Retinal pigment epithelial cell (primary cell): ENCODE measurements at regions not wholly inside any gene's neighbourhood (a gene's known extent, or its start where the extent isn't known, plus 50 kb on each side); places are given as distances from the start of the nearest gene placed in this dataset.

Experiments used
- DNase-seq: peaks from one replicate; pipeline ENCODE4 v3.0.0-alpha.2; 2010; ENCODE audit warnings: low read depth
- H3K4me3 ChIP-seq: 2 replicates; pipeline ENCODE4 v1.5.1; 2011; ENCODE audit warnings: mild to moderate bottlenecking, low read length, control low read depth, moderate library complexity
- CTCF ChIP-seq: conservative IDR thresholded peaks from 2 replicates; pipeline ENCODE4 v1.5.1; 2011; ENCODE audit warnings: low read depth, low read length, control low read depth, inconsistent platforms

GRCh38 chr21:22438428-22439086 is 1440.3 kb downstream of the NCAM2 start:
- no peak for TF ChIP-seq CTCF
- no peak for DNase-seq
- no peak overlapping the region for H3K4me3 ChIP-seq

DNA sequence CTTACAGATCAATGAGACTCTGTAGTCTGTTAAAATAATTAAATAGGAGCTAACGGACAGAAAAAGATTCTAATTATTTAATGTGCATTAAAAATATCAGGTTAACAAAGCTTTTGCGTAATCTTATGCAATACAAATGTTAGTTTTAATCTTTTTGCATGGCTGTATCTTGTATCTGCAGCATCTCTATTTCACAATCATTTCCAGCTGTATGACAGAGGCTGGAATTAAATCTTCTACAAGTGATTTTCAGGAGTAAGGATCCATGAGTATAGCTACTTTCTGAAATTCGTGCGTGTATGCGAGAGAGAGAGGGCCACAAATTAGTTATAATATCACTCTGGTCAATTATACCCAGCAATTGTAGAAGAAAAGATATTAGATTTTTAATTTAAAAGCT is 1446.8 kb downstream of the NCAM2 start:
- TF ChIP-seq CTCF: no peak
- DNase-seq: no peak
- H3K4me3 ChIP-seq: no peak overlapping the region

DNA sequence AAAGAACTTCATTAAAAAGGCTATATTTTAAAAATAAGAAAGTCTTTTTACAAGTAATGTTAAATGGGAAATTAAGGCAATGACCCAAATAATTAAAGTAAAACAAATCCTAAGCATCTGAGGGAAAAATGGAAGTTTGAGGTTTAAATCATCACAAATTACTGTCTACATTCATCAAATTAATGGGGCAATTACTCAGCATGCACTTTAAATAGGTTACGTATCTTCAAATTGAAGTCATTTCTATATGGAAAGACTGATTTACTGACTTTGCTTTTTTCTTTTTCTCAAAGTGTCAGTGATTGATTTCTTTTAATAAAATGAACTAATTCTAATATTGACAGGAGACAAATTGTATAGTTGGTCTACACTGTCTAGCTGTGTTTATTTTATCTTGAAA is 1452.3 kb downstream of the NCAM2 start:
- no peak overlapping the region for H3K4me3 ChIP-seq
- no peak for TF ChIP-seq CTCF
- no peak for DNase-seq

GRCh38 chr21:22456241-22456640 is 1458.0 kb downstream of the NCAM2 start:
- H3K4me3 ChIP-seq: no peak overlapping the region
- DNase-seq: no peak
- TF ChIP-seq CTCF: no peak

DNA sequence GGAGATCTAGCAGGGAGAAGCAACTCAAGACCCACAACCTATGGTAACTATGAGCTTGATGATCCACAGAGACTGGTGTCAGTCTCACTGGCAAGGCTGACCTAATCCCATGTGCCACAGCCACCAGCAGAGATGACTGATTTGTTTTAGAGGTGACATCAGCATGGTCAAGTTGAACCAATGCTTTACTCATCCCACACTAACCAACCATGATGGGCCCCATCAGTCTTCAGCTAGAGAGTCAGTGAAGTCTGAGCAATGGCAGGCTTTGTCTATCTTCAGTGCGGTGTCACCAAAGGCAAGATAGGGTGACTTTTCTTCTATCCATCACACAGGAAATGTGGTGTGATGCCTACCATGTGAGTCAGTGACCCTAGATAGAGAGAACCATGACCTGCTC is 1470.7 kb downstream of the NCAM2 start:
- no peak for DNase-seq
- H3K4me3 ChIP-seq: no peak overlapping the region
- no peak for TF ChIP-seq CTCF

DNA sequence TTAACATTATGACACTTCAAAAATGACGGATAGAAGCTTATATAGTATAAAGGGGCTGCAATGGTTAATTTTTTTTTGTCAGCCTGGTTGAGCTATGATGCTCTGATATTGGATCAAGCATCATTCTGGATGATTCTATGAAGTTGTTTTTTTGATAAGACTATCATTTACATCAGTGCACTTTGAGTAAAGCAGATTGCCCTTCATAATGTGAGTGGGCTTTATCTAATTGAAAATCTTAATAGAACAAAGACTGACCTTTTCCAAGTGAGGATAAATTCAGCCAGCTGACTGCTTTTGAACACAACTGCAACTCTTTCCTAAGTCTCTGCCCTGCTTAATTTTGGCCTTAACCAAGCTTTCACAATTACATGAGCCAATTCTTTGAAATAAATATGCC is 1476.2 kb downstream of the NCAM2 start:
- H3K4me3 ChIP-seq: no peak overlapping the region
- DNase-seq: no peak
- no peak for TF ChIP-seq CTCF

DNA sequence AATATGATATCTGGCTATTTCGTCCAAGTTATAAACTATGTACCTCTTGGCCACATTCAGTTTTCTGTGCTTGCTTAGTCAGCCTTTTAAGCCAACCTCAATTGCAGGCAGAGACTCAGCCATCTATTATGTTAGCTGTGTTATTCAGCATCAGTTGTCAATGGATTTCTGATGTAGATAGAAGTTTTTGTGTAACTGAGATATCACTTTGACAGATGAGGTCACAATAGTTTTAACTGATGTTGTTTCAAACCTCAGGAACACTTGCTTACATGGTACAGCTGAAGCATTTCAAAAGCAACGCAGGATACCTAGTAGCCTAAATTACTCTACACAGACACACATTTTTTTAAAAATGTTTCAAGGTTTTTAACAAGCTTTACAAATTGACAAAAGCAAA is 1478.0 kb downstream of the NCAM2 start:
- no peak for TF ChIP-seq CTCF
- no peak for DNase-seq
- no peak overlapping the region for H3K4me3 ChIP-seq
